T47D (cell line): ENCODE measurements at regions not wholly inside any gene's neighbourhood (a gene's known extent, or its start where the extent isn't known, plus 50 kb on each side); places are given as distances from the start of the nearest gene placed in this dataset.

Source experiments
- DNase-seq, 2 experiments: peaks; one replicate each; pipeline versions ENCODE4 v3.0.0 to v3.0.0-alpha.2; 2011 to 2012; ENCODE audit warnings: low read depth in 1 of 2, low spot score in 1 of 2
- JUND ChIP-seq: IDR thresholded peaks from 2 replicates; pipeline ENCODE4 v1.6.1; 2012; ENCODE audit warnings: low read depth
- in situ Hi-C: cut with HindIII; loops from 2 replicates; pipeline ENCODE4 v1.10.0; 2016; ENCODE audit warnings: low sequenced_read_pairs, low pct_unique_long_range_greater_than_20kb

DNA sequence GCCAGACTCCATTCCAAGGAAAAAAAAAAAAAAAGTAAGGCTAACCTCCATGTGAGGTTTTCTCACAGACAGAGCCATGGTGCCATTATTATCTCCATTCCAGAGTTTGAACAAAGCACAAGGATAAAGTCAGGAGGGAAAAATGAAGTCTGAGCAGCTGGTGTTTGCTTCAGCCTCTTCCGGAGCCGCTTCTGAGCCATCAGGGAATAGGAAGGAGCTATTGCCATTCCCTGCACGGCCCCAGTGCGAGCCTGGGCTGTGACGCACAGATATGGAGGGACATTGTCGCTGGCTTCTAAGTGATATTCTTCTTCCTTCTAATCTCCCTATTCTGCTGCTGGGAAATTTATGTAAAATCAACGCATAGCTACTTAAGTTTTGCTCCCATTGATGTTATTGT lies 69.5 kb upstream of the PIRT start:
- DNase-seq = no peak
- in situ Hi-C loops = no loop called here
- TF ChIP-seq JUND = no peak

GRCh38 chr17:10899281-10899680 lies 61.4 kb upstream of the PIRT start:
- DNase-seq = no peak
- in situ Hi-C loops = no loop called here
- no peak for TF ChIP-seq JUND

GRCh38 chr17:10894220-10894619 lies 56.3 kb upstream of the PIRT start:
- TF ChIP-seq JUND = no peak
- no peak for DNase-seq
- in situ Hi-C loops = no loop called here

DNA sequence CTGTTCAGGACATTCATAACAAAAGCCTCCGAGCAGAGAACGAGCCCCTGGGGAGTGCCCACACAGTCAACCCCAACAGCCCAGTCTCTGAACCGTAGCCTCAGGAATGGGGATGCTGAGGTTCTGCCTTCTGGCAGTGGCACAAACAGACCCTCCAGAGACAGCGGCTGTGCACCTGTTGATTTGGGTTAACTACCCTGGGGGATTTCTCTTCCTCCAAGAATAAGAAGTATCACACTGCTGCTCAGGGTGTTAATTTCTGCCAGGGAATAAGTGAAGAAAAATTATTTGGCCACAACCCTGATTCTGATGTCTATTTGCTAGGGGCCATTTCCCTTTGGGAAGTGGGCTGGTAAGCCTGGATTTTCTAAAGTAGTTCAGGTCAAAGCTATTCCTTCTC lies 51.0 kb upstream of the PIRT start:
- in situ Hi-C loops = no loop called here
- no peak for DNase-seq
- TF ChIP-seq JUND = no peak
